ENCODE measurements at regions not wholly inside any gene's neighbourhood (a gene's known extent, or its start where the extent isn't known, plus 50 kb on each side); places are given as distances from the start of the nearest gene placed in this dataset.

- peak; percentile 54 for DNase-seq
- Mint-ChIP-seq H3K27me3 (ENCODE audit: insufficient read depth) (peaks cover 4% of the 10 kb centered on the region; the same call in 1 of the 2 replicates), H3K4me3 (no peak overlapping the region), H3K36me3 (ENCODE audit: low read depth) (no peaks in the 10 kb centered on the region), H3K4me1 (ENCODE audit: low read depth) (peaks cover 9% of the 10 kb centered on the region), H3K9me3 (no peaks in the 10 kb centered on the region), H3K27ac (no peak overlapping the region)
- no peak for TF ChIP-seq CTCF (IDR thresholded peaks at IDR 0.05)
These were observed 80.2 kb downstream of the KCNA5 start for GRCh38 chr12:5123921-5124320.

GRCh38 chr12:5124401-5124800 is 80.7 kb downstream of the KCNA5 start:
- Mint-ChIP-seq H3K27ac (no peak overlapping the region), H3K4me3 (no peak overlapping the region), H3K27me3 (ENCODE audit: insufficient read depth) (peaks cover 4% of the 10 kb centered on the region; the same call in 1 of the 2 replicates), H3K36me3 (ENCODE audit: low read depth) (no peaks in the 10 kb centered on the region), H3K9me3 (no peaks in the 10 kb centered on the region), H3K4me1 (ENCODE audit: low read depth) (peaks cover 9% of the 10 kb centered on the region)
- TF ChIP-seq CTCF (IDR thresholded peaks at IDR 0.05), result no peak
- DNase-seq, result no peak

- DNase-seq, result peak; percentile 42
- Mint-ChIP-seq H3K36me3 (ENCODE audit: low read depth) (no peaks in the 10 kb centered on the region), H3K9me3 (no peaks in the 10 kb centered on the region)
These were observed 91.3 kb downstream of the KCNA5 start for GRCh38 chr12:5134861-5135525.

GRCh38 chr12:5138256-5138655 is 94.6 kb downstream of the KCNA5 start:
- peaks cover 48% of the 10 kb centered on the region for H3K4me1 Mint-ChIP-seq (ENCODE audit: low read depth)
- no peaks in the 10 kb centered on the region; the same call in none of the 2 replicates for H3K27me3 Mint-ChIP-seq (ENCODE audit: insufficient read depth)
- TF ChIP-seq CTCF (IDR thresholded peaks at IDR 0.05), result no peak
- H3K36me3 Mint-ChIP-seq (ENCODE audit: low read depth), result no peaks in the 10 kb centered on the region; the same call in 1 of the 2 replicates
- H3K27ac Mint-ChIP-seq, result peak overlapping the region; percentile 77; the same call in 1 of the 2 replicates
- no peaks in the 10 kb centered on the region for H3K9me3 Mint-ChIP-seq
- DNase-seq, result no peak
- no peak overlapping the region for H3K4me3 Mint-ChIP-seq

More at GRCh38 chr12:5134861-5135525, 91.3 kb downstream of the KCNA5 start:
- Mint-ChIP-seq H3K4me1 (ENCODE audit: low read depth) (peaks cover 37% of the 10 kb centered on the region), H3K27me3 (ENCODE audit: insufficient read depth) (no peaks in the 10 kb centered on the region; the same call in none of the 2 replicates), H3K4me3 (no peak overlapping the region), H3K27ac (peak overlapping the region; percentile 20; the same call in 1 of the 2 replicates)
- TF ChIP-seq CTCF (IDR thresholded peaks at IDR 0.05), result peak; percentile 27; the same call in 1 of the 2 replicates

GRCh38 chr12:5138845-5139244 is 95.2 kb downstream of the KCNA5 start:
- no peaks in the 10 kb centered on the region; the same call in 1 of the 2 replicates for H3K36me3 Mint-ChIP-seq (ENCODE audit: low read depth)
- peak overlapping the region; percentile 2; the same call in 1 of the 2 replicates for H3K4me3 Mint-ChIP-seq
- H3K27ac Mint-ChIP-seq, result peak overlapping the region; percentile 77
- peak; percentile 53 for DNase-seq
- peaks cover 48% of the 10 kb centered on the region for H3K4me1 Mint-ChIP-seq (ENCODE audit: low read depth)
- no peak for TF ChIP-seq CTCF (IDR thresholded peaks at IDR 0.05)
- H3K9me3 Mint-ChIP-seq, result no peaks in the 10 kb centered on the region
- H3K27me3 Mint-ChIP-seq (ENCODE audit: insufficient read depth), result no peaks in the 10 kb centered on the region; the same call in none of the 2 replicates
